Kidney epithelial cell (primary cell): ENCODE measurements at regions not wholly inside any gene's neighbourhood (a gene's known extent, or its start where the extent isn't known, plus 50 kb on each side); places are given as distances from the start of the nearest gene placed in this dataset.
A peak's percentile ranks its signal among the peaks of the same experiment; 100 is the strongest.

Source experiments
- DNase-seq: peaks from one replicate; pipeline ENCODE4 v3.0.0-alpha.2; 2010; ENCODE audit warnings: low read depth
- H3K27me3 ChIP-seq: 2 replicates; pipeline ENCODE4 v1.6.0; 2011; ENCODE audit warnings: low read length; ENCODE audit not compliant: control insufficient read depth, insufficient read depth
- H3K36me3 ChIP-seq: 2 replicates; pipeline ENCODE4 v1.5.1; 2011; ENCODE audit warnings: low read length; ENCODE audit not compliant: control insufficient read depth, insufficient read depth
- H3K4me3 ChIP-seq: 2 replicates; pipeline ENCODE4 v1.5.1; 2011; ENCODE audit warnings: low read depth, mild to moderate bottlenecking, control low read depth, low read length
- TF ChIP-seq, protein P1 (sequence below): IDR thresholded peaks from 2 replicates; pipeline ENCODE4 v1.5.1; 2011; ENCODE audit warnings: mild to moderate bottlenecking, moderate library complexity, low read length, control low read depth, inconsistent platforms; ENCODE audit not compliant: insufficient read depth, poor library complexity, severe bottlenecking

DNA sequence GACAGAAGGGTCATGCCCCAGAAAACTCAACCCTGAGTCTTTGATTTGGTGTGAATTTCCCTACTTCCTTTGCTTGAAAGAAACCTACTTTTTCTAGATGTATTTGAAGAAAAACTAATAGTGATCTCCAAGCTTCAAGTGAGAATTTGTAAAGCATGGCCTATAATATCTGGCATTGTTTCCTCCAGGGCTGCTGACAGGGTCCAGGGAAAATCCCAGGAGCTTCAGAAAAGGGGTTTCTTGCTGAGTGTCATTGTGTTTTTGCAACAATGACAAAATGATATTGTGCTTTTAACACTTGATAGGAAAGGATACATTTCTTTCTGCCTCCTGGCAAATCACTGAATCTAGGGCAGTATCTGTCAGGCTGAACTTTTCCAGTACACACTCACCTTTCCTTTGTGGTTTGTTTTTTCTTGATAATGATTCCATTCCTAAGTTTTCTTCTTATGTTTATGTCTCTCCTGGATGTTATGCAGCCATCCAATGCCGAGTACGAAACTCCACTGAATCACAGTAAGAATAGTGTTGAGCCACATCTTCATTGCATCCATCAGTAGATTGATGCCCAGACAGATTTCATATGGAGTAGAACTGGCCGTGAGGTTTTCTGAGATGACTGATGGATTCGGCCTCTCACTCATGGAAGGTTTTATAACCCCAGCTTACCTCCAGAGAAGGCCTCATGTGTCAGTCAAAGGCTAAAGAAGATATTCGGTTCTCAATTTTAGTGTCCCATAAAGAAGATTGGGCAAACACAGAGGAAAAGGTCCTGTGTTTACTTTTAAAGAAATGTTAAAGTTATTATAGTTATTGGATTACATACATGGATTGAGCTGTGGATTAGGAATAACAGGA is 76.9 kb upstream of the STEAP1B start:
- TF ChIP-seq, protein P1, sequence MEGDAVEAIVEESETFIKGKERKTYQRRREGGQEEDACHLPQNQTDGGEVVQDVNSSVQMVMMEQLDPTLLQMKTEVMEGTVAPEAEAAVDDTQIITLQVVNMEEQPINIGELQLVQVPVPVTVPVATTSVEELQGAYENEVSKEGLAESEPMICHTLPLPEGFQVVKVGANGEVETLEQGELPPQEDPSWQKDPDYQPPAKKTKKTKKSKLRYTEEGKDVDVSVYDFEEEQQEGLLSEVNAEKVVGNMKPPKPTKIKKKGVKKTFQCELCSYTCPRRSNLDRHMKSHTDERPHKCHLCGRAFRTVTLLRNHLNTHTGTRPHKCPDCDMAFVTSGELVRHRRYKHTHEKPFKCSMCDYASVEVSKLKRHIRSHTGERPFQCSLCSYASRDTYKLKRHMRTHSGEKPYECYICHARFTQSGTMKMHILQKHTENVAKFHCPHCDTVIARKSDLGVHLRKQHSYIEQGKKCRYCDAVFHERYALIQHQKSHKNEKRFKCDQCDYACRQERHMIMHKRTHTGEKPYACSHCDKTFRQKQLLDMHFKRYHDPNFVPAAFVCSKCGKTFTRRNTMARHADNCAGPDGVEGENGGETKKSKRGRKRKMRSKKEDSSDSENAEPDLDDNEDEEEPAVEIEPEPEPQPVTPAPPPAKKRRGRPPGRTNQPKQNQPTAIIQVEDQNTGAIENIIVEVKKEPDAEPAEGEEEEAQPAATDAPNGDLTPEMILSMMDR: no peak
- no peak for DNase-seq
- Histone ChIP-seq H3K27me3 (no peaks in the 10 kb centered on the region), H3K4me3 (no peak overlapping the region), H3K36me3 (no peaks in the 10 kb centered on the region)

DNA sequence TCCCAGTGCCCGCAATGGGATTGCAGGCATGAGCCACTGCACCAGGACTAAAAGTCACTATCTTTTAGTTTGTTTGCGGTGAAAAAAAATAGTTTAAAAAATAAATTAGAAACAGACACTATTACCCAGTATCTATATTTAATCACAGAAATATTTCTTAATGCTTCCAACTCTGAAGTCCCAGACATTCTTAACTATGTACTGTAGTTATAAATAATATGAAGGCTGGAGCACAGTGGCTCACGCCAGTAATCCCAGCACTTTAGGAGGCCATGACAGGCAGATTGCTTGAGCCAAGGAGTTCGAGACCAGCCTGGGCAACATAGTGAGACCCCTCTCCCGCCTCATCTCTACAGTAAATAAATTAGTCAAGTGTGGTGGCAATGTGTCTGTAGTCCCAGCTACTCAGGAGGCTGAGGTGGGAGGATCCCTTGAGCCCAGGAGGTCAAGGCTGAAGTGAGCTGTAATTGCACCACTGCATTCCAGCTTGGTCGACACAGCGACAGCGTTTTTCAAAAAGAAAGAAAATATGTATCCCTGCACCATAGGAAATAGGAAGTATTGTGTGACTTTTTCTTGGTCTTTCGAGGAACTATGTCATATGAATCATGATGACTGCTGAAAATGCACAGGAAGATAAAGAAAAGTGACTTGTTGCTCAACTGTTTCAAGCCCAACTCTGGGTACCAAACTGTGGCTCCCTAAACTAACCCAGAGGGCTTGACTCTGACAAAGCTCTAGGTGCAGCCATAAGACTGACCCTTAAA is 74.9 kb upstream of the STEAP1B start:
- no peaks in the 10 kb centered on the region for H3K27me3 ChIP-seq
- TF ChIP-seq, protein P1: no peak
- H3K36me3 ChIP-seq: no peaks in the 10 kb centered on the region
- DNase-seq: no peak
- no peak overlapping the region for H3K4me3 ChIP-seq

DNA sequence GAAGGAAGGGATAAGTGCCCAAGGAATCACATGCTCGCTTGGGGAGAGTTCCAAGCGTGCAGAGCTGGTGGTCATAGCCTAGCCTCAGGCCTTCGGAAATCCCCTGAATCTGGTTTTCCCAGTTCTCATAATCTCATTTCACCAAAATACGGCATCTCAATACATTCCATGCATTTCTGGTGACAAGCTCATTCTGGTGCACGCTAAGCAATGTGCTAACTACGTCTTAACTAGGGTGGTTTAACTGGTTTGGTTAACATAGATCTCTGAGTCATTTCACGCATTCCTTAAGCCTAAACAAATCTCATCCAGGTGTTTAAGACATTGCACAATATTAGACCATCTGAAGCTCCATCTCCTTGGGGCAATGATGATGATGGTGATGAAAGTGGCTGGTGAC is 72.9 kb upstream of the STEAP1B start:
- peak; percentile 85 for DNase-seq
- Histone ChIP-seq H3K27me3 (no peaks in the 10 kb centered on the region), H3K36me3 (no peaks in the 10 kb centered on the region), H3K4me3 (no peak overlapping the region)
- TF ChIP-seq, protein P1: no peak

DNA sequence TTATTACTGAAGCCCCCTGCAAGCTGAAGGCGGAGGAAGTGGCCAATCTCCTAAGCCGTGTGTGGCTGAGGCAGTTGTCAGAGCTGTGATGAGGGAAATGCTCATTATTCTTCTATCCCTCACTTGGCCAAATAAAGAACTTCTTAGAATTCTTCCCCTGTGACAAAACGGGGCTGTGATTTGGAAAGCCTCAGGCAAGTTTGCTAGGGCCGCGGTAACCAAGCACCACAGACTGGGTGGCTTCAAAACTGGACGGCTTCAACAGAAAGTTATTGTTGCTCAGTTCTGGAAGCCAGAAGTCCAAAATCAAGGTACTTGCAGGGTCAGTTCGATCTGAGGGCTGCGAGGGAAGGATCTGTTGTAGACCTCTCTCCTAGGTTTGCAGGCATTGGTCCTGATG is 72.3 kb upstream of the STEAP1B start:
- H3K27me3 ChIP-seq: no peaks in the 10 kb centered on the region
- TF ChIP-seq, protein P1: no peak
- DNase-seq: no peak
- H3K4me3 ChIP-seq: no peak overlapping the region
- H3K36me3 ChIP-seq: no peaks in the 10 kb centered on the region

DNA sequence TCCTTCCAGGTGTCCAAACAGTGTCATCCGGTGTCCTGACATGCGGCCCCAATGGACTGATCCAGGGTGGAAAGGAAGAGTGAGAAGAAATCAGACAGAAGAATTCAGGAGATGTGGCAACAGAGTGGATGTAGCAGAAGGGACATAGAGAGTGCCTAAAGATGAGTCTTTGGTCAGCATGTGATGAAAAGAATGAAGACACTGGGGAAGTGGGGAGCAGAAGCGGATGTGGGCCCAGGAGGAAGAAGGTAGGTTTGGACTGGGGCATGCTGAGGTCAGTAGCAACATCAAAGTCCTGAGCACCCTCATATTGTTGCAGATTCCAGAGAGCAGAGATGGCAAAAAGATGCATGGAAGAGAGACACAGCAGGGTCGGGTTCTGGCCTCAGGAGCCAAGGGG is 71.8 kb upstream of the STEAP1B start:
- H3K27me3 ChIP-seq: no peaks in the 10 kb centered on the region
- no peak for DNase-seq
- no peak overlapping the region for H3K4me3 ChIP-seq
- TF ChIP-seq, protein P1: no peak
- no peaks in the 10 kb centered on the region for H3K36me3 ChIP-seq
